Neural cell (in vitro differentiated cells): ENCODE measurements at regions not wholly inside any gene's neighbourhood (a gene's known extent, or its start where the extent isn't known, plus 50 kb on each side); places are given as distances from the start of the nearest gene placed in this dataset.

Experiments used
- H2AFZ ChIP-seq: fragments of 200-600, 300-800 bp; sonication (generic), shearing (Covaris generic); 2 replicates; pipeline ENCODE4 v1.6.0; 2014; ENCODE audit warnings: low read depth, mild to moderate bottlenecking, antibody characterized with exemption, low read length, moderate library complexity
- H3F3A ChIP-seq: fragments of 200-600 bp; shearing (Covaris generic); 2 replicates; pipeline ENCODE4 v1.6.1; 2016; ENCODE audit warnings: mild to moderate bottlenecking, moderate library complexity, mixed read lengths, antibody characterized with exemption, low read length; ENCODE audit not compliant: insufficient read depth, poor library complexity, severe bottlenecking
- H3K27ac ChIP-seq: fragments of 200-600, 300-800 bp; sonication (generic), shearing (Covaris generic); 2 replicates; pipeline ENCODE4 v1.5.1; 2014; ENCODE audit warnings: mild to moderate bottlenecking, low read length, moderate library complexity
- H3K27me3 ChIP-seq: fragments of 300-800, 200-600 bp; sonication (generic), shearing (Covaris generic); 2 replicates; pipeline ENCODE4 v1.6.0; 2014; ENCODE audit warnings: mild to moderate bottlenecking, low read depth, low read length, moderate library complexity; ENCODE audit not compliant: insufficient read depth
- H3K36me3 ChIP-seq: fragments of 300-800, 200-600 bp; sonication (generic), shearing (Covaris generic); 2 replicates; pipeline ENCODE4 v1.5.1; 2014; ENCODE audit warnings: mild to moderate bottlenecking, antibody characterized with exemption, low read length, moderate library complexity; ENCODE audit not compliant: insufficient read depth
- H3K4me2 ChIP-seq: fragments of 300-800, 200-600 bp; sonication (generic), shearing (Covaris generic); 2 replicates; pipeline ENCODE4 v1.6.0; 2014; ENCODE audit warnings: mild to moderate bottlenecking, low read length
- H3K4me3 ChIP-seq: fragments of 300-800, 200-600 bp; sonication (generic), shearing (Covaris generic); 2 replicates; pipeline ENCODE4 v1.5.1; 2014; ENCODE audit warnings: mild to moderate bottlenecking, low read length, moderate library complexity
- H3K79me2 ChIP-seq: fragments of 200-600 bp; shearing (Covaris generic); replicated peaks from 2 replicates; pipeline ENCODE4 v1.6.0; 2014; ENCODE audit warnings: mild to moderate bottlenecking, low read length, moderate library complexity; ENCODE audit not compliant: insufficient read depth
- H3K9ac ChIP-seq: fragments of 300-800, 200-600 bp; sonication (generic), shearing (Covaris generic); 2 replicates; pipeline ENCODE4 v1.6.1; 2016; ENCODE audit warnings: mild to moderate bottlenecking, low read length, mixed read lengths
- H3K9me2 ChIP-seq: fragments of 200-600 bp; shearing (Covaris generic); 2 replicates; pipeline ENCODE4 v1.6.1; 2016; ENCODE audit warnings: mild to moderate bottlenecking, low read length, mixed read lengths; ENCODE audit not compliant: insufficient read depth
- H3K9me3 ChIP-seq: fragments of 200-600, 300-800 bp; sonication (generic), shearing (Covaris generic); 2 replicates; pipeline ENCODE4 v1.6.1; 2016; ENCODE audit warnings: mild to moderate bottlenecking, mixed run types, low read length, moderate library complexity, mixed read lengths
- H4K20me1 ChIP-seq: fragments of 200-600 bp; shearing (Covaris generic); 2 replicates; pipeline ENCODE4 v1.6.1; 2016; ENCODE audit warnings: mild to moderate bottlenecking, mixed run types; ENCODE audit not compliant: insufficient read depth
- EP300 ChIP-seq: fragments of 450-650 bp; conservative IDR thresholded peaks from 2 replicates; pipeline ENCODE4 v1.6.1; 2014; ENCODE audit warnings: antibody characterized with exemption, mild to moderate bottlenecking, moderate library complexity; ENCODE audit not compliant: poor library complexity, severe bottlenecking
- EZH2 ChIP-seq: fragments of 200-600, 300-800 bp; shearing (Covaris generic), sonication (generic); IDR thresholded peaks from 2 replicates; pipeline ENCODE4 v1.6.1; 2014; ENCODE audit warnings: antibody characterized with exemption, low read length, borderline replicate concordance, mild to moderate bottlenecking; ENCODE audit not compliant: insufficient read depth, poor library complexity, severe bottlenecking
- MXI1 ChIP-seq: fragments of 450-650 bp; conservative IDR thresholded peaks from 2 replicates; pipeline ENCODE4 v1.6.1; 2014; ENCODE audit warnings: antibody characterized with exemption, mild to moderate bottlenecking; ENCODE audit not compliant: poor library complexity, severe bottlenecking
- POLR2AphosphoS5 ChIP-seq: IDR thresholded peaks from 2 replicates; pipeline ENCODE4 v1.6.1; 2012
- RAD21 ChIP-seq: fragments of 450-650 bp; conservative IDR thresholded peaks from 2 replicates; pipeline ENCODE4 v1.6.1; 2014; ENCODE audit warnings: antibody characterized with exemption, mild to moderate bottlenecking, moderate library complexity
- SMC3 ChIP-seq: fragments of 450-650 bp; conservative IDR thresholded peaks from 2 replicates; pipeline ENCODE4 v1.6.1; 2014; ENCODE audit warnings: antibody characterized with exemption, mild to moderate bottlenecking, moderate library complexity; ENCODE audit not compliant: poor library complexity
- TAF1 ChIP-seq: IDR thresholded peaks from 2 replicates; pipeline ENCODE4 v1.6.1; 2012; ENCODE audit warnings: low read depth
- TF ChIP-seq, protein P1 (sequence below): fragments of 450-650 bp; IDR thresholded peaks from 2 replicates; pipeline ENCODE4 v1.5.1; 2014; ENCODE audit warnings: antibody characterized with exemption, mild to moderate bottlenecking, moderate library complexity; ENCODE audit not compliant: poor library complexity, severe bottlenecking
- TF ChIP-seq, protein P2 (sequence below): IDR thresholded peaks from 2 replicates; pipeline ENCODE4 v1.6.1; 2012; ENCODE audit warnings: borderline replicate concordance

- Histone ChIP-seq H3K9me2 (no peaks in the 10 kb centered on the region), H3K4me3 (no peak overlapping the region)
Measured at GRCh38 chr6:157755032-157755745, 67.9 kb upstream of the SNX9 start.

DNA sequence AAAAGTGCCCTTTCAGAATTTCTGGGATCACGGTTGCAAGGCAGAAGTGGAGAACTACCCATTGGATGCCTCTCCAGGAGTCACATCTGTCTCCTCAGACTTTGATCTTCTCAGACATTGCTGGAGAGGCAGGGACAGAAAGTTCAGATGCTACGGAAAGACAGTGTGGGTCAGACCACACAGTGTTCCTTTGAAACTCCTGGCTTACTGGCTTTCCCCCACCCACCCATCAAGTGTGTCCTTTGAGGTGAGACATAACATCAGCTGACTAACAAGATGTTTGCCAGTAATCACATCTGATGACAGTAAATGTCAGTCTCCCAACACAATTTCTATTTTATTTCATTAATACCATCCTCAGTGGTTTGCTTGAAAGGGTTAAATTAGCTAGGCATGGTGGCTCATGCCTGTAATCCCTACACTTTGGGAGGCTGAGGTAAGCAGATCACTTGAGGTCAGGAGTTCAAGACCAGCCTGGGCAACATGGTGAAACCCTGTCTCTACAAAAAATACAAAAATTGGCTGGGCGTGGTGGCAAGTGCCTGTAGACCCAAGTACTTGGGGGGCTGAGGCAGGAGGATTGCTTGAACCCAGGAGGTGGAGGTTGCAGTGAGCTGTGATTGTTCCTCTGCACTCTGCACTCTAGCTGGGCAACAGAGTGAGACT is 67.2 kb upstream of the SNX9 start:
- Histone ChIP-seq H3K9ac (no peak overlapping the region), H3K79me2 (no peaks in the 10 kb centered on the region), H2AFZ (no peak overlapping the region), H4K20me1 (no peaks in the 10 kb centered on the region), H3F3A (no peaks in the 10 kb centered on the region), H3K4me3 (no peak overlapping the region), H3K27ac (no peak overlapping the region), H3K9me2 (no peaks in the 10 kb centered on the region), H3K36me3 (no peaks in the 10 kb centered on the region), H3K27me3 (peaks cover 4% of the 10 kb centered on the region), H3K4me2 (no peak overlapping the region), H3K9me3 (no peaks in the 10 kb centered on the region)
- TF ChIP-seq RAD21 (no peak), EZH2 (no peak), TAF1 (no peak), SMC3 (no peak), MXI1 (no peak), POLR2AphosphoS5 (no peak), EP300 (no peak)
- TF ChIP-seq, protein P1, sequence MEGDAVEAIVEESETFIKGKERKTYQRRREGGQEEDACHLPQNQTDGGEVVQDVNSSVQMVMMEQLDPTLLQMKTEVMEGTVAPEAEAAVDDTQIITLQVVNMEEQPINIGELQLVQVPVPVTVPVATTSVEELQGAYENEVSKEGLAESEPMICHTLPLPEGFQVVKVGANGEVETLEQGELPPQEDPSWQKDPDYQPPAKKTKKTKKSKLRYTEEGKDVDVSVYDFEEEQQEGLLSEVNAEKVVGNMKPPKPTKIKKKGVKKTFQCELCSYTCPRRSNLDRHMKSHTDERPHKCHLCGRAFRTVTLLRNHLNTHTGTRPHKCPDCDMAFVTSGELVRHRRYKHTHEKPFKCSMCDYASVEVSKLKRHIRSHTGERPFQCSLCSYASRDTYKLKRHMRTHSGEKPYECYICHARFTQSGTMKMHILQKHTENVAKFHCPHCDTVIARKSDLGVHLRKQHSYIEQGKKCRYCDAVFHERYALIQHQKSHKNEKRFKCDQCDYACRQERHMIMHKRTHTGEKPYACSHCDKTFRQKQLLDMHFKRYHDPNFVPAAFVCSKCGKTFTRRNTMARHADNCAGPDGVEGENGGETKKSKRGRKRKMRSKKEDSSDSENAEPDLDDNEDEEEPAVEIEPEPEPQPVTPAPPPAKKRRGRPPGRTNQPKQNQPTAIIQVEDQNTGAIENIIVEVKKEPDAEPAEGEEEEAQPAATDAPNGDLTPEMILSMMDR: no peak
- TF ChIP-seq, protein P2, sequence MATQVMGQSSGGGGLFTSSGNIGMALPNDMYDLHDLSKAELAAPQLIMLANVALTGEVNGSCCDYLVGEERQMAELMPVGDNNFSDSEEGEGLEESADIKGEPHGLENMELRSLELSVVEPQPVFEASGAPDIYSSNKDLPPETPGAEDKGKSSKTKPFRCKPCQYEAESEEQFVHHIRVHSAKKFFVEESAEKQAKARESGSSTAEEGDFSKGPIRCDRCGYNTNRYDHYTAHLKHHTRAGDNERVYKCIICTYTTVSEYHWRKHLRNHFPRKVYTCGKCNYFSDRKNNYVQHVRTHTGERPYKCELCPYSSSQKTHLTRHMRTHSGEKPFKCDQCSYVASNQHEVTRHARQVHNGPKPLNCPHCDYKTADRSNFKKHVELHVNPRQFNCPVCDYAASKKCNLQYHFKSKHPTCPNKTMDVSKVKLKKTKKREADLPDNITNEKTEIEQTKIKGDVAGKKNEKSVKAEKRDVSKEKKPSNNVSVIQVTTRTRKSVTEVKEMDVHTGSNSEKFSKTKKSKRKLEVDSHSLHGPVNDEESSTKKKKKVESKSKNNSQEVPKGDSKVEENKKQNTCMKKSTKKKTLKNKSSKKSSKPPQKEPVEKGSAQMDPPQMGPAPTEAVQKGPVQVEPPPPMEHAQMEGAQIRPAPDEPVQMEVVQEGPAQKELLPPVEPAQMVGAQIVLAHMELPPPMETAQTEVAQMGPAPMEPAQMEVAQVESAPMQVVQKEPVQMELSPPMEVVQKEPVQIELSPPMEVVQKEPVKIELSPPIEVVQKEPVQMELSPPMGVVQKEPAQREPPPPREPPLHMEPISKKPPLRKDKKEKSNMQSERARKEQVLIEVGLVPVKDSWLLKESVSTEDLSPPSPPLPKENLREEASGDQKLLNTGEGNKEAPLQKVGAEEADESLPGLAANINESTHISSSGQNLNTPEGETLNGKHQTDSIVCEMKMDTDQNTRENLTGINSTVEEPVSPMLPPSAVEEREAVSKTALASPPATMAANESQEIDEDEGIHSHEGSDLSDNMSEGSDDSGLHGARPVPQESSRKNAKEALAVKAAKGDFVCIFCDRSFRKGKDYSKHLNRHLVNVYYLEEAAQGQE: no peak

More at GRCh38 chr6:157755032-157755745, 67.9 kb upstream of the SNX9 start:
- no peak overlapping the region for H2AFZ ChIP-seq
- no peaks in the 10 kb centered on the region for H3F3A ChIP-seq
- H3K27me3 ChIP-seq: peaks cover 4% of the 10 kb centered on the region
- H3K79me2 ChIP-seq: no peaks in the 10 kb centered on the region
- no peak overlapping the region for H3K27ac ChIP-seq
- H4K20me1 ChIP-seq: no peaks in the 10 kb centered on the region
- H3K9ac ChIP-seq: no peak overlapping the region
- H3K36me3 ChIP-seq: no peaks in the 10 kb centered on the region
- TF ChIP-seq TAF1 (no peak), POLR2AphosphoS5 (no peak), RAD21 (no peak), EZH2 (no peak), MXI1 (no peak), SMC3 (no peak)
- TF ChIP-seq, protein P2: no peak
- TF ChIP-seq, protein P1: no peak
- no peaks in the 10 kb centered on the region for H3K9me3 ChIP-seq
- H3K4me2 ChIP-seq: no peak overlapping the region
